ENCODE measurements at regions not wholly inside any gene's neighbourhood (a gene's known extent, or its start where the extent isn't known, plus 50 kb on each side); places are given as distances from the start of the nearest gene placed in this dataset.

GRCh38 chr13:82766732-82767321 lies 1115.4 kb downstream of the SLITRK1 start:
- no peak for DNase-seq

- no peak for DNase-seq
These were observed 1124.2 kb downstream of the SLITRK1 start for GRCh38 chr13:82758044-82758443.

DNA sequence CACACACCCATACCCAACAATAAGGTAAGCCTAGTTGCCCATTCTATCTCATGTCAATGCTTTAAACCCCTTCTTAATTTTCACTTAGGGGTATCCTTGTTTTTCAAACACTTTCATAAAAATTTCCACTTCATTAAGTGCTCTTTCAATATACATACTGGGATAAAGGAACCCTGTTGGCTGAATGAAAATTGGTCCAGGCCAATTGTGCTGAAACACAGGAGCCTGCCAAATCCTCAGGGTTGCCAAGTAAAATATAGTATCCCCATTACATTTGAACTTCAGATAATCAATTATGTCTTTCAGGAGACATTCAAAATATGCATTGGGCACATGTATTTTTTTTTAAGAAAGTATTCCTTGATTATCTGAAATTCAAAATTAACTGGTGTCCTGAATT lies 1131.1 kb downstream of the SLITRK1 start:
- no peak for DNase-seq

DNA sequence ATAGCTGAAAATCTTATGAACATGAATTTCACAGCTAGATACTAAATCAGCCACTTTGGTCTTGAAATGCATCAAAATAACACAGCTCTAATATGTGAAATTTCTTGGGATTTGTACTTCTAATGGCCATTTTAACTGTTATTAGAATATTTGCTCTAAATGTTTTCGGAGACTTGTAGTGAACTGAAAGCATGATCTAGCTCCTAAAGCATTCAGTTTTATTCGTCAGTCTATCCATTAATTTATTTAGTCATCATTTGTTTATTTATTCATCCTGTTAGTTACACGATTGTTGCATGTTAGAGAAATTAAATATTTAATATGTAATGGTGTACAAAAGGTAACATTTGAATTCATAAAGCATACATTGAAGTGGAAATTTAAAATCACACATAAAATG lies 1132.7 kb downstream of the SLITRK1 start:
- no peak for DNase-seq

DNA sequence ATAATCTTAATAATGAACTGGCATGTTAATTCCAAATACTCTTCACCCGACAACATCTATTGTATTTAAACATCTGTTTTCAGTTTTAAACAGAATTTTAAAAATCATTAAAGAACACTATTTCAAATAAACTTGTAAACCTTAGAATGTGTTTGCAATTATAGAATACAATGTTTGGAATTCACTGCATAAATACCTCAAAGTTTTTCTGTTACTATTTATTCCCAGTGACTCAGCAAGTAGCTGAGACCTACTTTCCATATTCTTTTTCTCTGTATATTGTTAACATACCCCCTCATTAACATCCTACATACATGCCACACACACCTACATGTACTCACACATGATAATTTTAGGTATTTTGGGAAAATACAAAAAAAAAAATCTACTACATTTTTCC lies 1134.3 kb downstream of the SLITRK1 start:
- DNase-seq: no peak

- DNase-seq: no peak
These were observed 1135.0 kb downstream of the SLITRK1 start for GRCh38 chr13:82747291-82747690.

DNA sequence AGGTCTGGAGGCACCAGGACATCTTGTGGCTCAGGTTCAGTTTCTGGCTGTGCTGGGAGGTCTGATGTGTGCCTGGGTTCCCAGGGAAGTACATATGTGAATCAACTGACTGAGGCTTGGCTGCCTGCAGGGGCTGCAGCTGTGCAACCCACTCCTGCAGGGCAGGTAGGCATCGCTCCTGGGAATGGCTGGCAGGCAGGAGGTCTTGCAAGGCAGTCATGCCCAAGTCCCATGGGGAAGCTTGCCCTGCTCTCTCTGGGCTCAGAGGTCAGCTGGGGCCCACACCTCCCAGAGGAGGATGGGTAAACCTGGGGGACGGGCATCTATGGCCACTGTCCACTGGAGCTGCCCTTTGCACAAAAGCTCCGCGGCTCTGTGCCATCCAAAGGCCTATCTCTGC lies 1141.8 kb downstream of the SLITRK1 start:
- DNase-seq: no peak

- no peak for DNase-seq
These were observed 1142.4 kb downstream of the SLITRK1 start for GRCh38 chr13:82739881-82740280.

GRCh38 chr13:82729401-82729800 lies 1152.9 kb downstream of the SLITRK1 start:
- DNase-seq: no peak

GRCh38 chr13:82720986-82721385 lies 1161.3 kb downstream of the SLITRK1 start:
- DNase-seq: no peak

DNA sequence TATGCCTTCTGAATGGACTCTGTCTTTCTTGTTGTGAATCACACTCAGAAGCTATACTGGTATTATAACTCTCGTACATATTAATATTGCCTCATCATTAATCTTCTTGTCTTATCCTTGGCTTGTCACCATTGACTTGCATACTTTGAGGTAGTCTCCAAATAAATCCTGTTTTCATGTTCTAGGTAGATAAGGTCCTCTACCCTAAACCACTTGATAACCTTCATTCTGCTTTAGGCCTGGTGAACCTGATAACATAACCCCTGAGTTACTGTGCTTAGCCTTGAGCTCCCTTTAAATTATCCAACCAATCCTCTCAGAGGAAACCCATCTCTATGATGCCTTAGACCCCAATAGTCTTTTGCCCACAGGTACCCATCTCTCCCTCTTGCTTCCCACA lies 1162.3 kb downstream of the SLITRK1 start:
- no peak for DNase-seq

GRCh38 chr13:82717249-82717648 lies 1165.0 kb downstream of the SLITRK1 start:
- DNase-seq: no peak

GRCh38 chr13:82713687-82714405 lies 1168.4 kb downstream of the SLITRK1 start:
- DNase-seq: no peak

DNA sequence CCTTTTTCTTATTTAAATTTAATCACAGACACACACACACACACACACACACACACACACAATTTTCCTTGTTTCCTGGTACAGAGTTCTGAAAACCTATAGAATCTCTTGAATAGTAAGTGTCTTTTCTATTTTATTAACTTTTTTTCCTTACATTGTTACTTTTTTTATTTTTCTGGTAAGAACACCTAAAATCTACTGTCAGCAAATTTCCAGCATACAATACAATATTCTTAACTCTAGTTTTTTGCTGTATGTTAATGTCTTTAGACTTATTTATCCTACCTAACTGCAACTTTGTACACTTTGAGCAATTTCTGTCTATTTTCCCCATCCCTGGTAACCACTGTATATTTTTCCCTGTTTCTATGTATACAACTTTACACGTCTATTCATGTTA lies 1179.8 kb downstream of the SLITRK1 start:
- no peak for DNase-seq

GRCh38 chr13:82701020-82701419 lies 1181.3 kb downstream of the SLITRK1 start:
- DNase-seq: no peak

DNA sequence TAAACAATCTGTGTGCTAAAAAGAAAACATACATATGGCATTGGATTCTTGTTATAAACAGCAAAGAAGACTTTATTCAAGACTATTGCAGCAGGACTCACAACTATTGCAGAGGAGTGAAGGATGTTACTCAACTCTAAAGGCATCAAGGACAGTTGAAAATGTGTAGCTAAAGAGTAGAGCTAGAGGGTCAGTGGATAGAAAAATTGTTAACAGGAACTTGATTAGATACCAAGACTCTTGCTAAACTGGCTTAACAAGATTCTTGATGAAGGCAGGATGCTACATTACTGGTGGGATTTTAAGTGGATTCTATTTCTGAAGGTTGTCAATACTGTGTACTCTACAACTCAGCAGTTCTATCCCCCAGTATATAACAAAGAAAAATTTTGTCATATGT lies 1183.3 kb downstream of the SLITRK1 start:
- DNase-seq: no peak

GRCh38 chr13:82698383-82698782 lies 1183.9 kb downstream of the SLITRK1 start:
- DNase-seq: no peak

DNA sequence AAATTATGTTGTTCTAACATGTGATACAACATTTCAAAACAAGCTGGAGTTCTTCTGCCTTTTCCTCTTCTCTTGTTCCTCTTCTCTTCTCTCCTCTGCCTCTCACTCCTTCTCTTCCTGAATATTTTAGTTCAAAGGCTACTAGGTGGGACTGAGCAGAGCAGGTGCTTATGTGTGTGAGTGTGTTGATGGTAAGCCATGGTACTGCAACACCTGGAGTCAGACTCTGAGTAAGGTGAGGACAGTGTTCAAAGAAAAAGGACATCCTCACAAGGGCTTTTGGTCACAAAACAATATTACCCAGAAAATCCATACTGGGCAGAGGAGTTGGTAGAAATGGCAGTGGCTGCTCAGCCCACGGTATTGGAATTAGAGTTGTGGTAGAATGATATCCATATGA lies 1188.7 kb downstream of the SLITRK1 start:
- no peak for DNase-seq

- DNase-seq: no peak
These were observed 1193.8 kb downstream of the SLITRK1 start for GRCh38 chr13:82688400-82688994.

DNA sequence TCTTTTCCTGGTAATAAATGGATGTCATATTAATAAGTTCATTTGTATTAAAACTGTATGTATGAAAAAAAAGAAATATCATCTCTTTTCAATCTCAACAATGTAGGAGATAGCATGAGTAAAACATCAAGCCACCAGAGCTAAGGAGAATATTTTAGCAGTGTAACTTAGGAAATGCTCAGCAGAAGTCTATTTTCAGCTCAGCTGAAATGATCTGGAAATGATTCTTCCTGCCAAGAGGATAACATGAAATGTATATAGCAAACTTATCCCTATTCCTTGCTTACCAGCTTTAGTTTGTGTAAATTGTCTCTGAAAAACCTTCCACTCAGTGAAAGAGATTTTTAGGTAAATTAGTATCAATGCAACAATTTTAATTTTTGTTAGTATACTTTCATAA lies 1194.4 kb downstream of the SLITRK1 start:
- DNase-seq: no peak

DNA sequence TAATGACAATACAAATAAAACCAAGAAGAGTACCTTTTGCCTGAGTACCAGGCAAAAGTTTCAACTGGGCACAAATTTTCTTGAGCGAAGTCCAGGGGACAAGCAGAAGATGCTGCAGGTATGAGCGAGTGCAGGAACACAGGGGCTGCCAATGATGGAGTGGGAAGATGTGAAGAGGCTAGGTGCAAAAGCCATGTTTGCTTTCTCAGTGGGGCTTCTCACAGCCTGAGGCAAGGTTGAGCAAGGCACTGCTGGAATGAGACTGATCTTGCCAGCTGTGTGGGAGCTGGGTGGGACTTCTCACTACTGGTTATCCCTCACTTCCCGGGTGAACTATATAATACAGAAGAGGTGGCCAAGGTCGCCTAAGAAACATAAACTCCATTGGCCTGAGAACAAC lies 1200.7 kb downstream of the SLITRK1 start:
- DNase-seq: no peak

DNA sequence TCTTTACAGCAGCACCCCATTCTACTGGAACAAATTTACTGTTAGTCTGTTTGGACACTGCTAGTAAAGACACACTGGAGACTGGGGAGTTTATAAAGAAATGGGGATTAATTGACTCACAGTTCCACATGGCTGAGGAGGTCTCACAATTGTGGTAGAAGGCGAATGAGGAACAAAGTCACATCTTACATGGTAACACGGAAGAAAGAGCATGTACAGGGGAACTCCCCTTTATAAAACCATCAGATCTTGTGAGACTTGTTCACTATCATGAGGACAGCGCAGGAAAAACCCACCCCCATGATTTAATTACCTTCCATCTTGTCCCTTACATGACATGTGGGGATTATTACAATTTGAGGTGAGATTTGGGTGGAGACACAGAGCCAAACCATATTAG lies 1204.2 kb downstream of the SLITRK1 start:
- DNase-seq: no peak

DNA sequence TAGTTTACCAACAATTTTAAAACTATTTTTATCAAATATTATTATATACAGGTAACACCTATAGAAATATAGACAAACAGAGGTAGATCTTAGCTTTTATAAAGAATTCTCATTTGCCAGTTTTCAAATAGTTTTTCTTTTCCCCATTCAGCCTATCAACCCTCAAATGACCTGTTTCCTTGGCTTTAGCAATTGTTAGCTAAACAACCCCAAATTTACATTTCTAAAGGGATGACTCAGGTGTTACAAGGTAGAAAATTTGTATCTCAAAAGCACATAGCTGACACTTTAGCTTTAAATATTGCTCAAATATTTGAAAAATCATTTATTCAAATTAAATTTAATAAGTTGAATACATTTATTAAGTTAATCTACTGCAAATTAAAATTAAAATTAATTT lies 1207.2 kb downstream of the SLITRK1 start:
- no peak for DNase-seq

- no peak for DNase-seq
These were observed 1207.7 kb downstream of the SLITRK1 start for GRCh38 chr13:82674546-82674945.

- DNase-seq: no peak
These were observed 1210.0 kb downstream of the SLITRK1 start for GRCh38 chr13:82672248-82672647.

All from stimulated activated CD4-positive, alpha-beta T cell treated with anti-CD3 and anti-CD28 coated beads, Interleukin-4, amount 100 ng/mL, for 24 hours (primary cell).